Caco-2 (cell line): ENCODE measurements at regions not wholly inside any gene's neighbourhood (a gene's known extent, or its start where the extent isn't known, plus 50 kb on each side); places are given as distances from the start of the nearest gene placed in this dataset.

Experiments used
- BruUV-seq: library from RNA; stranded (reverse); fragments of 400-500 nt; replicated peaks from 2 replicates; lab custom pipeline; 2021; lab: Mats Ljungman, UMichigan
- CTCF ChIA-PET: fragments of 300-600 bp; sonication (Branson Sonifier 250); formaldehyde crosslinking; loops from one replicate; lab custom pipeline; 2022; ENCODE audit warnings: antibody characterized with exemption; lab: Charles Lee
- POLR2A ChIA-PET: fragments of 300-600 bp; sonication (Branson Sonifier 250); formaldehyde crosslinking; loops from one replicate; lab custom pipeline; 2022; ENCODE audit warnings: antibody characterized with exemption; lab: Charles Lee
- DNase-seq, 2 experiments: peaks; one replicate each; pipeline versions ENCODE4 v3.0.0 to v3.0.0-alpha.2; 2020 to 2022
- H3K27me3 ChIP-seq: replicated peaks from 2 replicates; pipeline ENCODE4 v1.6.0; 2011; ENCODE audit warnings: low read length; ENCODE audit not compliant: control insufficient read depth, insufficient read depth
- H3K36me3 ChIP-seq: 2 replicates; pipeline ENCODE4 v1.5.1; 2011; ENCODE audit warnings: low read length; ENCODE audit not compliant: control insufficient read depth, insufficient read depth
- H3K4me1 ChIP-seq: fragments of 250-450 bp; sonication (Bioruptor Pico); 2 replicates; pipeline ENCODE4 v1.5.1; 2020; ENCODE audit warnings: mild to moderate bottlenecking
- H3K4me3 ChIP-seq: 2 replicates; pipeline ENCODE4 v1.5.1; 2011; ENCODE audit warnings: low read depth, mild to moderate bottlenecking, control low read depth, low read length
- H3K9me3 ChIP-seq: fragments of 250-450 bp; sonication (Bioruptor Pico); 2 replicates; pipeline ENCODE4 v1.5.1; 2020; ENCODE audit warnings: mild to moderate bottlenecking, moderate library complexity
- H3K27ac Mint-ChIP-seq: one replicate; pipeline ENCODE4 v1.8.0; 2022; ENCODE audit warnings: mixed read lengths; ENCODE audit not compliant: unreplicated experiment
- H3K27me3 Mint-ChIP-seq: one replicate; pipeline ENCODE4 v1.8.0; 2022; ENCODE audit warnings: mixed read lengths; ENCODE audit not compliant: insufficient read depth, unreplicated experiment
- H3K36me3 Mint-ChIP-seq: one replicate; pipeline ENCODE4 v1.8.0; 2022; ENCODE audit warnings: mild to moderate bottlenecking, mixed read lengths; ENCODE audit not compliant: insufficient read depth, unreplicated experiment
- H3K4me1 Mint-ChIP-seq: one replicate; pipeline ENCODE4 v1.8.0; 2022; ENCODE audit warnings: low read depth, mixed read lengths; ENCODE audit not compliant: unreplicated experiment
- H3K4me3 Mint-ChIP-seq: one replicate; pipeline ENCODE4 v1.8.0; 2022; ENCODE audit warnings: mild to moderate bottlenecking, moderate library complexity, mixed read lengths; ENCODE audit not compliant: unreplicated experiment
- H3K9me3 Mint-ChIP-seq: one replicate; pipeline ENCODE4 v1.8.0; 2022; ENCODE audit warnings: mixed read lengths; ENCODE audit not compliant: unreplicated experiment
- intact Hi-C: fragments of 100-400 bp; cut with micrococcal nuclease; formaldehyde crosslinking; loops from one replicate; pipeline ENCODE4 v1.10.0; 2022; ENCODE audit not compliant: unreplicated experiment
- TF ChIP-seq, protein P1 (sequence below), 2 experiments: fragments of 200-600 bp in 1 of 2; IDR thresholded peaks; 1 replicate in 1 of 2; 2 replicates in 1 of 2; pipeline versions ENCODE4 v1.5.1 to v1.8.0; 2011 to 2022; ENCODE audit warnings: antibody characterized with exemption in 1 of 2, control low read depth in 1 of 2, inconsistent platforms in 1 of 2, low read depth in 1 of 2, low read length in 1 of 2, mild to moderate bottlenecking in 1 of 2, moderate library complexity in 1 of 2; ENCODE audit not compliant: insufficient read depth in 1 of 2, severe bottlenecking in 1 of 2, unreplicated experiment in 1 of 2

DNA sequence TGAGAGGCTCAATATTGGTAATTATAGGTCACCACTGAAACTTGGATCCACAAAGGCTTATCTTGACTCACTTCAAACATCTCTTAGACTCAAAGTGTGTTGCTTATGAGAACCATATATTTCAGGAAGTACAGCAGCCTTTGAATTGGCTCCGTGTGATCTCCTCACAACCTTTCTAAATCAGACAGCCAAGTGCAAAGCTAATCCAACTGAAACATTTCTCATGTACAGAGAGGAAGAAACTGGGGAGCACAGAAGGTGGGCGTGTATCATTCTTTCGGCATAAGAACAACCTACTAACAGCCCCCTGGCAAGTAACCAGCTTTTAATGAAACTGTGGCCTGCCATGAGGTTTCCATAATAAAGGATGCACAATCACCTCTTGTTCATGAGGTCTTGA is 109.4 kb downstream of the MBL2 start:
- no peaks in the 10 kb centered on the region for H3K36me3 ChIP-seq
- no peaks in the 10 kb centered on the region for H3K36me3 Mint-ChIP-seq
- H3K4me3 Mint-ChIP-seq: no peak overlapping the region
- no peak overlapping the region for H3K27ac Mint-ChIP-seq
- no peak overlapping the region for H3K4me3 ChIP-seq
- peaks cover 21% of the 10 kb centered on the region for H3K9me3 ChIP-seq
- H3K4me1 Mint-ChIP-seq: no peaks in the 10 kb centered on the region
- TF ChIP-seq, protein P1, sequence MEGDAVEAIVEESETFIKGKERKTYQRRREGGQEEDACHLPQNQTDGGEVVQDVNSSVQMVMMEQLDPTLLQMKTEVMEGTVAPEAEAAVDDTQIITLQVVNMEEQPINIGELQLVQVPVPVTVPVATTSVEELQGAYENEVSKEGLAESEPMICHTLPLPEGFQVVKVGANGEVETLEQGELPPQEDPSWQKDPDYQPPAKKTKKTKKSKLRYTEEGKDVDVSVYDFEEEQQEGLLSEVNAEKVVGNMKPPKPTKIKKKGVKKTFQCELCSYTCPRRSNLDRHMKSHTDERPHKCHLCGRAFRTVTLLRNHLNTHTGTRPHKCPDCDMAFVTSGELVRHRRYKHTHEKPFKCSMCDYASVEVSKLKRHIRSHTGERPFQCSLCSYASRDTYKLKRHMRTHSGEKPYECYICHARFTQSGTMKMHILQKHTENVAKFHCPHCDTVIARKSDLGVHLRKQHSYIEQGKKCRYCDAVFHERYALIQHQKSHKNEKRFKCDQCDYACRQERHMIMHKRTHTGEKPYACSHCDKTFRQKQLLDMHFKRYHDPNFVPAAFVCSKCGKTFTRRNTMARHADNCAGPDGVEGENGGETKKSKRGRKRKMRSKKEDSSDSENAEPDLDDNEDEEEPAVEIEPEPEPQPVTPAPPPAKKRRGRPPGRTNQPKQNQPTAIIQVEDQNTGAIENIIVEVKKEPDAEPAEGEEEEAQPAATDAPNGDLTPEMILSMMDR (IDR thresholded peaks at IDR 0.05; ENCODE audit: insufficient read depth in 1 of 2, low read depth in 1 of 2, low read length in 1 of 2, severe bottlenecking in 1 of 2, unreplicated experiment in 1 of 2): no peak
- no TSS peak for BruUV-seq
- no peaks in the 10 kb centered on the region for H3K4me1 ChIP-seq
- no peaks in the 10 kb centered on the region for H3K27me3 ChIP-seq
- no peaks in the 10 kb centered on the region for H3K27me3 Mint-ChIP-seq
- CTCF ChIA-PET: no interaction called here
- intact Hi-C loops: no loop called here
- DNase-seq: no peak
- POLR2A ChIA-PET: no interaction called here
- H3K9me3 Mint-ChIP-seq: peaks cover 26% of the 10 kb centered on the region

DNA sequence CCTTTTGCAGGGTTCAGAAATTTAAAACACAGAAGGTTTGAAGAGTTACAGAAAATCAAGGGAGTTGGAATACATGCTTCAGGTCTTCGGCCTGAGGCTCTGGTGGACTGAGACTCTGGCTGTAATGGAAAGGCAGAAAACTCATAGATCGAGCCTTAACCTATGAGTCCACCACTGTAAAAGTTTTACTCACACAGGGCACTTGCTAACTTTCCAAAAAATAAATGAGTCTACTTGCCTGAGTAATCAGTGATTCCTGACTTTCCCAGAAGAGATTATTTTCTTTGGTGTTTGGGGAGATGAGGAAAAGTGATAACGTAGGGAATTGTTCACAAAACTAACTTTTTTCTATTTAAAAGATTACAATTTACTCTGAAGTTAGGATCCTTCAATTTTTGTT is 108.0 kb downstream of the MBL2 start:
- H3K4me3 Mint-ChIP-seq: no peak overlapping the region
- no peaks in the 10 kb centered on the region for H3K36me3 Mint-ChIP-seq
- Histone ChIP-seq H3K36me3 (no peaks in the 10 kb centered on the region), H3K27me3 (no peaks in the 10 kb centered on the region), H3K4me3 (no peak overlapping the region), H3K4me1 (no peaks in the 10 kb centered on the region), H3K9me3 (peaks cover 21% of the 10 kb centered on the region)
- H3K27me3 Mint-ChIP-seq: no peaks in the 10 kb centered on the region
- TF ChIP-seq, protein P1 (IDR thresholded peaks at IDR 0.05; ENCODE audit: insufficient read depth in 1 of 2, low read depth in 1 of 2, low read length in 1 of 2, severe bottlenecking in 1 of 2, unreplicated experiment in 1 of 2): no peak
- BruUV-seq: no TSS peak
- ChIA-PET CTCF (no interaction called here), POLR2A (no interaction called here)
- no peak for DNase-seq
- intact Hi-C loops: no loop called here
- H3K9me3 Mint-ChIP-seq: peaks cover 28% of the 10 kb centered on the region
- H3K27ac Mint-ChIP-seq: no peak overlapping the region
- no peaks in the 10 kb centered on the region for H3K4me1 Mint-ChIP-seq

DNA sequence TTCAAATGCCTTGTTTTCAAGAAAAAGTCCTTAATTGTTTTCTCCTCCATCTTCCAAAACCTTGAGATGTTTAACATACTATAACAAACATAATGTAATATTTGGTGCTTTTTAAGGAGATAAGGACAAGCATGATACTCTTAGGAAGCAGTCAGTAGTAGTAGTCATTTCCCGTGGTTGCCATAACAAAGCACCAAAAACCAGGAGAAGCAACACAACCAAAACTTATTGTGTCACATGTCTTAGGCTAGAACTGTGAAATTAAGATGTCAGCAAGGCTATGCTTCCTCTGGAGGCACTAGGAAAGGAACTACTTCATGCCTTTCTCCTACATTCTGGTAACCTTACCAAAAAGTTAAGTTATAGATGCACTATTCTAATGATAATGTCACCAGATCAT is 106.8 kb downstream of the MBL2 start:
- intact Hi-C loops: no loop called here
- no peak for DNase-seq
- Histone ChIP-seq H3K4me3 (no peak overlapping the region), H3K27me3 (no peaks in the 10 kb centered on the region), H3K36me3 (no peaks in the 10 kb centered on the region), H3K9me3 (peaks cover 21% of the 10 kb centered on the region), H3K4me1 (no peaks in the 10 kb centered on the region)
- no peak overlapping the region for H3K4me3 Mint-ChIP-seq
- H3K27me3 Mint-ChIP-seq: no peaks in the 10 kb centered on the region
- TF ChIP-seq, protein P1 (IDR thresholded peaks at IDR 0.05; ENCODE audit: insufficient read depth in 1 of 2, low read depth in 1 of 2, low read length in 1 of 2, severe bottlenecking in 1 of 2, unreplicated experiment in 1 of 2): no peak
- POLR2A ChIA-PET: no interaction called here
- BruUV-seq: no TSS peak
- H3K36me3 Mint-ChIP-seq: no peaks in the 10 kb centered on the region
- CTCF ChIA-PET: no interaction called here
- H3K4me1 Mint-ChIP-seq: no peaks in the 10 kb centered on the region
- H3K27ac Mint-ChIP-seq: no peak overlapping the region
- peaks cover 40% of the 10 kb centered on the region for H3K9me3 Mint-ChIP-seq
